Activated naive CD4-positive, alpha-beta T cell treated with anti-CD3 and anti-CD28 coated beads, Interleukin-2, amount 50 U/mL, for 72 hours (primary cell): ENCODE measurements at regions not wholly inside any gene's neighbourhood (a gene's known extent, or its start where the extent isn't known, plus 50 kb on each side); places are given as distances from the start of the nearest gene placed in this dataset.
A peak's percentile ranks its signal among the peaks of the same experiment; 100 is the strongest.

Source experiments
- ATAC-seq, 2 donors: fragments of 150-1000 bp; cut with Tn5 transposase; 2 replicates each; pipeline ENCODE4 v1.10.0; 2021; ENCODE audit warnings: mild to moderate bottlenecking in 2 of 2, moderate library complexity in 2 of 2
- DNase-seq, 2 donors: peaks; one replicate each; pipeline ENCODE4 v3.0.0; 2021 to 2022; ENCODE audit warnings: low spot score in 2 of 2
- H3K27ac Mint-ChIP-seq, 2 donors: one replicate each; pipeline ENCODE4 v1.8.0; 2022; ENCODE audit warnings: mild to moderate bottlenecking in 2 of 2, mixed read lengths in 2 of 2
- H3K36me3 Mint-ChIP-seq, 2 donors: one replicate each; pipeline ENCODE4 v1.8.0; 2022; ENCODE audit warnings: mixed read lengths in 2 of 2
- H3K9me3 Mint-ChIP-seq, 2 donors: one replicate each; pipeline ENCODE4 v1.8.0; 2022; ENCODE audit warnings: mixed read lengths in 2 of 2

DNA sequence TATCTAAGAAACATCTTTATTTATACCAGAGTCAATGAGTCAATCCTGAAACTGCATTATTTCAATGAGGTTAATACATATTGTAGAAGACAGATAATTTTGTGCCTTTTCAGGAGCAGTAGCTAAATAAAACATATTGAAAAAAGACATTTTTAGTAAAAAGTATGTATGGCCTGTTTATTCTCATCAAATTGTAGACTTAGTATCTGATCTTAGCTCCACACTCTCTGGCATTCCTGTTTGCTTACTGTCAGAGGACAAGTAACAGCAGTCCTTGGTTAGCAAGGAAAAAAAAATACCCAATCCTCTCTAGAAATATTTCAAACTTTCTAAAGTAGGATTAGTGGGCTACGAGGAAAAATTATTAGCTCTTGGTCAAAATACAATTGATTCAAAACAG is 50.5 kb upstream of the GUCY1A1 start:
- H3K27ac Mint-ChIP-seq, result no peak overlapping the region
- no peaks in the 10 kb centered on the region for H3K36me3 Mint-ChIP-seq
- DNase-seq (no peak), ATAC-seq (no peak)
- H3K9me3 Mint-ChIP-seq, result peaks cover 0 to 5% of the 10 kb centered on the region in 2 donors

- no peak for ATAC-seq
- H3K9me3 Mint-ChIP-seq, result peaks cover 3 to 5% of the 10 kb centered on the region in 2 donors
Measured at GRCh38 chr4:155615081-155615887, 51.4 kb upstream of the GUCY1A1 start.

GRCh38 chr4:155614111-155614762 is 52.4 kb upstream of the GUCY1A1 start:
- DNase-seq (no peak), ATAC-seq (no peak)
- Mint-ChIP-seq H3K36me3 (no peaks in the 10 kb centered on the region), H3K27ac (no peak overlapping the region), H3K9me3 (peaks cover 3 to 5% of the 10 kb centered on the region in 2 donors)

More at GRCh38 chr4:155615081-155615887, 51.4 kb upstream of the GUCY1A1 start:
- Mint-ChIP-seq H3K36me3 (no peaks in the 10 kb centered on the region), H3K27ac (no peak overlapping the region)
- no peak for DNase-seq

DNA sequence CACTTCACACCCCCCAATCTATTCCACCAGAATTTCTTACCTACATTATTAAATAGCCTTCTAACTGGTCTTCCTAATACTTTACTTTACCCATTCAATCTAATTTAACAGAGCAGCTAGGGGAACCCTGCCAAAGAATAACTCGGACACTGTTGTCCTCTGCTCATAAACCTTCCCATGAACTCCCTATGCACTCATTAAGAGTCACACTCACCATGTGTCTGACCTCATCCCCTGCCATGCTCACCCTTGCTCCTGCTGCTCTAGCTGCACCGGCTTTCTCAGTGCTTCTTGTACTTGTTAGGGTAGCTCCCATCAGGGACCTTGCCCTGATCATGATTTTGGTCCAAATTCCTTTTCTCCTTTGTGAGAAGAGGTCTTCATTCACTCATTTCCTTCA is 54.6 kb upstream of the GUCY1A1 start:
- ATAC-seq, result no peak
- Mint-ChIP-seq H3K9me3 (peaks cover 5 to 7% of the 10 kb centered on the region in 2 donors), H3K27ac (no peak overlapping the region)

DNA sequence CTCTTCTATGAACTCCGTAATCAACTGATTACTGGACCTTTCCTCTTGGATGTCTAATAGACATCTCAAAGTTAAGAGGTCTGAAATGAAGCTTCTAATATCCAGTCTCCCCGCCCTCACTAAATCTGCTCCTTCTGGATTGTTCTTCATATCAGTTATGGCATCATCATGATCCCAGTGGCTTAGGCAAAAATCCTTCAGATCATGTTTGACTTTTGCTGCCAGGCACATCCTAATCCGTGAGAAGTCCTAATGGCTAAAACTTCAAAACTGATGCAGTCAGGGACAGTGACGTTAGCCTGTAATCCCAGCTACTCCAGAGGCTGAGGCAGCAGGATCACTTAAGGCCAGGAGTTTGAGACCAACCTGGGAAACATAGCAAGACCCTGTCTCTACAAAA is 55.1 kb upstream of the GUCY1A1 start:
- no peak for ATAC-seq
- no peak for DNase-seq
- H3K27ac Mint-ChIP-seq, result no peak overlapping the region
- no peaks in the 10 kb centered on the region for H3K36me3 Mint-ChIP-seq
- H3K9me3 Mint-ChIP-seq, result peaks cover 5 to 7% of the 10 kb centered on the region in 2 donors

More for the DNA sequence above, 54.6 kb upstream of the GUCY1A1 start:
- no peak for DNase-seq
- no peaks in the 10 kb centered on the region for H3K36me3 Mint-ChIP-seq

DNA sequence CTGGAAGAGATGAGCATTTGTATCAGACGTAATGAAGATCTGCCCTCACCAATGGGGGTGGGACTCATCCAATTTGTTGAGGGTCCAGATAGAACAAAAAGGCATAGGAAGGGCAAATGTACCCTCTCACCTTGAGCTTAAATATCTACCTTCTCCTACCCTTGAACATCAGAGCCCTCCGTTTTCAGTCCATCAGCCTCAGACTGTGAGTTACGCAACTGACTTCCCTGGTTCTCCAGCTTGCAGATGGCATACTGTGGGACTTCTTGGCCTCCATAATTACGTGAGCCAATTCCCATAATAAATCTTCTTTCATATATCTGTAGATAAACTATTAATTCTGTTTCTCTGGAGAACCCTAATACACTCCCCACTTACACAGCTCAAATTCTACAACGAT is 56.5 kb upstream of the GUCY1A1 start:
- no peak overlapping the region for H3K27ac Mint-ChIP-seq
- H3K36me3 Mint-ChIP-seq, result no peaks in the 10 kb centered on the region
- ATAC-seq (no peak), DNase-seq (no peak)
- H3K9me3 Mint-ChIP-seq, result peaks cover 5 to 7% of the 10 kb centered on the region in 2 donors

DNA sequence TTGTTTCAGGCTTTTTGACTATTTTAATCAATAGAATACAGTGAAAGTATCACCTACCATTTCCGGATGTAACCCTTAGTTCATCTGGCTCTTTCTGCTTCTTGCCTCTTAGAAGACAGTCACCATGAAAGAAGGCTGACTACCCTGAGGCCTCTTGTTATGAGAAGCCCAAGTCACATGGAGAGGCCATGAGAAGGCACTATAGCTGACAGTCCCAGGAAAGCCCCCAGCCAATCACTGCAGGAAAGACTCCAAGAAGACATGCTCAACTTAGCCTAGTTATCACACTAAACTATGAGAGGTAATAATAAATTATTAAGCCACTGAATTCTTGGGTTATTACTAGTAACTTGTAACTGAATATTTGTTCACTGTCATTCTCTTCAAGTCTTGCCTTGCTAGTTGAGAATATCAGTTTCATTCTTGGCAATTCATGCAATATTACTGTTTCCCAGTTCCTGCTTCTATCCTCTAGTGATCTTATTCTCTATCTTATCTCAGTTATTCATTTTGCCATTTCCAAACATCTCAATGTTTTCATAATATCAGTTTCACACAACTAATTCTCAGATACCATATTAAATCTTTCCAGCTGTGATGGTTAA is 57.1 kb upstream of the GUCY1A1 start:
- Mint-ChIP-seq H3K9me3 (peaks cover 5 to 7% of the 10 kb centered on the region in 2 donors), H3K27ac (no peak overlapping the region)

GRCh38 chr4:155608225-155608885 is 58.3 kb upstream of the GUCY1A1 start:
- DNase-seq (no peak), ATAC-seq (no peak)
- H3K36me3 Mint-ChIP-seq, result no peaks in the 10 kb centered on the region
- H3K9me3 Mint-ChIP-seq, result peaks cover 5 to 7% of the 10 kb centered on the region in 2 donors
- no peak overlapping the region for H3K27ac Mint-ChIP-seq

More for the DNA sequence above, 57.1 kb upstream of the GUCY1A1 start:
- no peaks in the 10 kb centered on the region for H3K36me3 Mint-ChIP-seq
- ATAC-seq, result peak in 1 of 2 donors; percentile 35
- no peak for DNase-seq

DNA sequence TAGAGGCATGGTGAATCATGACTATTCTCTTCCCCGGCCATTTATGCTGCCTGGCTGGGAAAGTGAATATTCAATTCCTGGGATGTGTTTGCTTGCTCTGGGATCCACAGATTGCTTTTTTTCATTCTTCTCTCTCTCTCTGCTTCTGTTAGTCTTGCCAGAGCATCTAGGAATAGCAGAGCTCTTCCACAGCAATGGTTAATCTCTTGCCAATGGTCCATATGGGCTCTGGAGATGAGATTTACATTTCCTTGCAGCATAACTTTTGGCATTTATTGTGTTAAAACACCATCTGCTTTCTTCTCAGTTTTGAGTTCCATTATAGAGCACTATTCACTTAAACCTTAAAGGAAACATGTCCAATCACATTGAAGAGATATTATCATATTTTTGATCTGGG is 59.2 kb upstream of the GUCY1A1 start:
- no peak for ATAC-seq
- DNase-seq, result no peak
- Mint-ChIP-seq H3K27ac (no peak overlapping the region), H3K36me3 (no peaks in the 10 kb centered on the region), H3K9me3 (peaks cover 4 to 7% of the 10 kb centered on the region in 2 donors)

DNA sequence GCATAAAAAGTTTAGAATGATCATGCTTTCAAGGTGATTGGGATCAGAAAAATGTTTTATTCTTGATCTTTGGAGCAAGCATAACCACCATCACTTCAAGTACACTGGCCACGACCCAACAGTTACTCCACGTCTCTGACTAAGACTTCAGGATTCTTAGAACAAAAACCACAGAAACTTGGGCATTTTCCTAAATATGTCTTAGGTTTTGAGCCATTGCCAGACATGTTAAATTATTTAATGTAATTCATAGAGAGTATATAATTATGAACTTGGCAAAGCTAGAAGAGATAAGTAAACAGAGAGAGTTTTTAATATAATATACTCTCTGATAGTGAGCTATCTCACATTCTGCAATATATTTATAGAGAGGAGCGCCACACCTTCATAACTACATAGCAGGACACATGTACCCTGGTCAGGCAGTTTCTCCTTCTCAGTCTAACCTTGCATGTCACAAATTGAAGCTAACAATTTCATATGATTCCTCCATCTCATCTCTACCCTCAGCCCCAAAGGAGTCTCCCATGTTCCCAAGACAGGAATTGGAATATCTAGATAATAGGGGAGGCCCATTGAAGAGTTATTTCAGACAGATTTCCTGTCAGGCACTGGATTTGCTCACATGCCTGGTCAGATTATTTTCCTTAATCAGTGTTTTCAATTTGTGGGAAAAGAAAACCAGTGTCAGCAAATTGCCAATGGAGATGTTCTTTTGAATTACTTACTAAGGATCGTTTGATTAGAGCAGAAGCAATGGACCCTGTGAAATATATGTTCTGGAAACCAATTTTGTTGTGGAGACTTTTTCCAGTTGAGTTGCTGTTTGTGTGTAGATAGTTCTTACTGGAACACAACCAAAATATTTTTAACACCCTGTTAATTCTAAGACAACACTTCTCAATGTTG is 61.7 kb upstream of the GUCY1A1 start:
- H3K27ac Mint-ChIP-seq, result no peak overlapping the region
- DNase-seq (no peak), ATAC-seq (no peak)
- H3K9me3 Mint-ChIP-seq, result peaks cover 0 to 4% of the 10 kb centered on the region in 2 donors
- H3K36me3 Mint-ChIP-seq, result no peaks in the 10 kb centered on the region

GRCh38 chr4:155603360-155603891 is 63.2 kb upstream of the GUCY1A1 start:
- Mint-ChIP-seq H3K9me3 (peaks cover 0 to 4% of the 10 kb centered on the region in 2 donors), H3K27ac (no peak overlapping the region), H3K36me3 (no peaks in the 10 kb centered on the region)
- no peak for DNase-seq
- no peak for ATAC-seq

DNA sequence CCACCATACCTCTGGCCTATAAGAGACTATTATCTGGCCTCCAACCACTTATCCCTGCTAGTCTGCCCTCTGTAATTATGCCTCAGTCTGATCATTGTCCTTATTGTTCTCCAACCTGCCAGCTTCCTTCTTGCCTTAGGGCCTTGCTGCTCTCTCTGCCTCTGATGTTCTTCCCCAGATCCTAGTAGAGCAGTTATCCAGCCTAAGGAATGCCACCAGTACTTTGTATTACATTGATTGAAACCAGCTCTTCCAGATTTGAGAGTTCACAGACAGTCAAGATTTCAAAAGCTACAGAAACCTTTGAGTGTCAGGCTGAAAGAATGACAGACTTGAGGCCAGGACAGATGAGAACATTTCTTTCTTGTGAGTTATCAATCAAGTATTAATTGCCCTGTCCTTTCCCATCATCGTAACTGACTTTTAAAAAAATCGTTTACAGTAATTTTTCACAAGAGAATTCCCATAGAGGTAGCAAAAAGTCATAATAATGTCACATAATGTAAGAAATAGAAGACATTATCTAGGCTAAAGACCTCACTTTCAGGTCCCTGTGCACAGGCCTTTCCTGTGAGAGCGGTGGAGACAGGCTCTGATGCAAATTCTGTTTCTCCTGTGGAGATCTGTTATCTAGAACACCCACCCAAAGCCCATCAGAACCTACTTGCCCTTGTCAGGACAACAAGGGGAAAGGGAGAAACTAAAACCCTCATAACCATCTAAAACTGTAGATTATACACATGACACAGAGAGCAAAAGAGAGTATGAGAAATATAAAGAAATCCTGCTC is 64.1 kb upstream of the GUCY1A1 start:
- no peak overlapping the region for H3K27ac Mint-ChIP-seq
- ATAC-seq (no peak), DNase-seq (no peak)
- H3K36me3 Mint-ChIP-seq, result no peaks in the 10 kb centered on the region
- H3K9me3 Mint-ChIP-seq, result peaks cover 0 to 1% of the 10 kb centered on the region in 2 donors

- H3K36me3 Mint-ChIP-seq, result no peaks in the 10 kb centered on the region
- no peak for ATAC-seq
Measured at GRCh38 chr4:155600244-155600643, 66.4 kb upstream of the GUCY1A1 start.

GRCh38 chr4:155599596-155599995 is 67.1 kb upstream of the GUCY1A1 start:
- no peak overlapping the region for H3K27ac Mint-ChIP-seq
- no peaks in the 10 kb centered on the region for H3K9me3 Mint-ChIP-seq
- no peaks in the 10 kb centered on the region for H3K36me3 Mint-ChIP-seq
- no peak for ATAC-seq
- no peak for DNase-seq

More at GRCh38 chr4:155600244-155600643, 66.4 kb upstream of the GUCY1A1 start:
- DNase-seq, result no peak
- H3K27ac Mint-ChIP-seq, result no peak overlapping the region
- H3K9me3 Mint-ChIP-seq, result no peaks in the 10 kb centered on the region

- Mint-ChIP-seq H3K27ac (no peak overlapping the region), H3K9me3 (no peaks in the 10 kb centered on the region), H3K36me3 (no peaks in the 10 kb centered on the region)
- no peak for DNase-seq
- ATAC-seq, result no peak
Measured at GRCh38 chr4:155599085-155599484, 67.6 kb upstream of the GUCY1A1 start.
